ENCODE measurements at regions not wholly inside any gene's neighbourhood (a gene's known extent, or its start where the extent isn't known, plus 50 kb on each side); places are given as distances from the start of the nearest gene placed in this dataset.

DNA sequence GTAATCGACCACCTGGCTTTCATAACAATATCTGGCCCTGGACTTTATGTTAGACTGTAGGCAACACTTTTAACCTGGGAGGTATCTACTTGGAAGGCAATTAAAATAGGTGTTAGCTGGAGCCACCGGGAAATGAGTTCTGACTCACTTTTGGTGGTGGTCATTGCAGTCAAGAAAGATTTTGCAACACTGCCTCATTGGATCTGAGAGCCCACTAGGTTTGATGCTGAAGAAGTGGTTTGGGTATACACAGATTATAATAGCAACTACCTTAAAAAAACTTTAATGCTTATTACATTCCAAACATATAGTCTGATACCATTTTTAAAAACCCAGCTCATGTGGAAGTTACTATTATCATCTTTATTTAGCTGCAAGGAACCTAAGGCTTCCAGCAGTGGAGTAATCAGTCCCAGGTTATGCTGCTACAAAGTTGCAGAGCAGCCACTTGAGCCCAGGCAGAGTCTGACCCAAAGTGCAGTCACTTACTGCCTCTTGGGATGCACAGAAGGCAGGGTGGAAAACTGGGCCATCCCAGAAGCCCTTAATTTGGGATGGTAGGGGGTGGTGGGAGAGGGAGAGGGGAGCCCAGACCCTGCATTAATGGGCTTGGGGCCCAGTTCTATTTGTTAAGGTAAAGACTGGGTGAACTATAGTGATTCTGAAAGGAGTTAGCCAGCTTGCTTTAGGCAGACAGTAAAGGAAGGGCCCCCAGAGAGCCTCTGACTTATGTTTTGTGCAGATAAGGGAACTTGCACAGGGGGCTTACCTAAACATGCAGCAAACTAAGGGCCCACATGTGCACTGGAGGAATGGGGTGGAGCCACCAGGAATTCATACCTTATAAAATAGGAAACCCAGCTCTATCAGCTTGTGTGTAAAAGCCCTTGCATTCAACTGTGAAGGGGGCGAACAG lies 149.4 kb downstream of the SNX19 start:
- no peak for TF ChIP-seq CTCF (conservative IDR thresholded peaks at IDR 0.05; ENCODE audit: low read depth, low read length)
- no peak for DNase-seq (ENCODE audit: low read depth)
- H3K4me3 ChIP-seq (ENCODE audit: low read length) = no peak overlapping the region

DNA sequence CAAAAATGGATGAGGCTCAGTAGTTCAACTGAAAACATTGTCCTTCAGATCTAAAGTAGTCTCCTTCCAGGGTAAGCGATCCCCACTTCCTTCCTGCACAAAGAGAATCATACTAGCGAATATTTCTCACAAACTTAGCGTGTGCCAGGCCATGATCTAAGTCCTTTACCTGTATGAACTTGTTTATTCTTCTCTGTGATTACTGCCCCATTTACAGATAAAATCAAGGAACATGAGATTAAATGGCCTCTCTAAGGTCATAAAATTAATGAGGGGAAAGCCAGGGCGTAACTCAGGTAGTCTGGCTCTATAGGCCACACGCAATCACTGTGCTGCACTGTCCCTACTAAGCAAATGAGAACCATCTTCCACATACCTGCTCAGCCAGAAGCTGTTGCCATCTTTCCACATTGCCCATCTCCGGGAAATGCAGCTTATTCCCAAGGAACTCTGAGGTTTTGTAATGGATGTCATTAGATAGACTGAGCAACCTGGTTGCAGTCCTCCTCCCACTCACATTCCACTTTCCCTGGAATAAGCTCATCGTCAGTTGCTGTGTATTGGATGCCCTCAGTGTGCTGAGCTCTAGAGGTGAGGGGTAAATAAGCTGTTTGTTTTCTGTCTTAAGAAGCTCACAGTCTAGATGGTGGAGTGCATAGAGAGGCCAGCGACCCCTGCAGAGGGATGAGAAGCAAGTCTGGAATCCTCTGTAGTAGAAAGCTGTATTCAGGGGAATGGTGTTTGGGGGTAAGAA lies 146.3 kb downstream of the SNX19 start:
- no peak overlapping the region for H3K4me3 ChIP-seq (ENCODE audit: low read length)
- DNase-seq (ENCODE audit: low read depth) = no peak
- no peak for TF ChIP-seq CTCF (conservative IDR thresholded peaks at IDR 0.05; ENCODE audit: low read depth, low read length)

- no peak overlapping the region for H3K4me3 ChIP-seq (ENCODE audit: low read length)
- DNase-seq (ENCODE audit: low read depth) = no peak
- no peak for TF ChIP-seq CTCF (conservative IDR thresholded peaks at IDR 0.05; ENCODE audit: low read depth, low read length)
These were observed 144.6 kb downstream of the SNX19 start for GRCh38 chr11:130771708-130772107.

DNA sequence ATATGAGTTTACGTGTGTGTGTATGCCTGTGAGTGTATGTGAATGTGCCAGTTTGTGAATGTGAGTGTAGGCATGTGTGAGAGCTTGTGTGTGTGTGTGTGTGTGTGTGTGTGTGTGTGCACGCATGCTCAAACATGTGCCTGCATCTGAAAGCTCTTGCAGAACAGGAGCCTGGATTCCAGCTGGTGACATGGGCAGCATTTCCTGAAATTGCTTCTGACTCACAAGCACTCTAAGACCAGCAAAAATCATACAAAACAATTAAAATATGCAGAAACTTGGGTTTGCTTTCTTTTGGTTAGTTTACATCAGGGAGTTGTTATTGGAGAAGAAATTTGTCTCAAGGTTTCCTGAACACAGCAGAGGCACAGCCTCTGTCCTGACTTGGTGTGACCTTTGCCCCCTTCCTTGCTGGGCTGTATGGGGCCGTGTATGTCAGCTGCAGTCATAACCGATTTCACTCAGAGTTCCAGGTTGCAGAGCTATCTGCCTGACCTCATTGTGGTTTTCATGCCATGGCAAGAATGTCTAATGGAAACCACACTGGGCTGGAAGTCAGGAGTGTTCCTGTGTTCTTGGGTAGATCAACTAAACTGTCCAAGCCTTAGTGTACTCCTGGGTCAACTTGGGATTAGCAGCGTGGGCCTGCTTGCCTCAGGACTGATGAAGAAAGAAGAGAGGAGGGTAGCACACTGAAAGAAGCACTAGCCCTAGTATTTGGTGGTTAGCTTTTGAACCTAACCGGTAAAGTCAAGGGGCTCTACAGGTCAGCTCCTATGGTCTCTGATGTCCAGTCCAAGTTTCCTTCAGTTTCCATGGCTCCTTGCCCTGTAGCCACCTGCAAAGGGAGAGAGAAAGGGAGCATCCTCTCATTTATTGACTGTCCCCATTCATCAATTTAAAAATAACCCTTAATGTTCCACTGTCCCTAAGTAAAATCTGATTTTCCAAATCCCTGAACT lies 143.7 kb downstream of the SNX19 start:
- TF ChIP-seq CTCF (conservative IDR thresholded peaks at IDR 0.05; ENCODE audit: low read depth, low read length) = no peak
- peak; percentile 92 for DNase-seq (ENCODE audit: low read depth)
- no peak overlapping the region for H3K4me3 ChIP-seq (ENCODE audit: low read length)

DNA sequence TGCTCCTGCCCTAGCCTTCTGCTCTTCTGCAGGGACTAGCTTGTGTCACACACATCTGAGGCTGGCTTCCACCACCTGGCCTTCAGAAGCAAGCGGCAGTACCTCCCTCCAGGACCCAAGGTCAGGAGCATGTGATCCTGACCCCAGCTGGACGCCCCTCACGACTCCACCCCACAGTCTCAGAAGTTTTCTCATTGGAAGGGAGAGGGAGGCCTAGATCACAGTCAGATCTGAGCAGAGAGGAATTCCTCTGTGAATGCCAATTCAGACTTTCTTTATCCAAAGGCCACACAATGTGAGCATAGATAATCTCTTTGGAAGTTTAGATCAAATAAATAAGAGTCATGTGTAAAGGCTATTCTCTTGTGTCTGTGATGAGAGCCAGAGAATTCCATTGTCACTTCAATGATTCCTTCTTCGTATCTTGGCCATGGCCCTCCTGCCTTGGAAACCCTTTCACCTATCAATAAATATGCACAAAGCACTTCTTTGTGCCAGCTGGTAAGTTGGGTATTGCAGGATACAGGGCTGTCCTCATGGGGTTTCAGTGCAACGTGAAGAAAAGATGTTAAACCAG lies 142.9 kb downstream of the SNX19 start:
- no peak for TF ChIP-seq CTCF (conservative IDR thresholded peaks at IDR 0.05; ENCODE audit: low read depth, low read length)
- H3K4me3 ChIP-seq (ENCODE audit: low read length) = no peak overlapping the region
- no peak for DNase-seq (ENCODE audit: low read depth)

DNA sequence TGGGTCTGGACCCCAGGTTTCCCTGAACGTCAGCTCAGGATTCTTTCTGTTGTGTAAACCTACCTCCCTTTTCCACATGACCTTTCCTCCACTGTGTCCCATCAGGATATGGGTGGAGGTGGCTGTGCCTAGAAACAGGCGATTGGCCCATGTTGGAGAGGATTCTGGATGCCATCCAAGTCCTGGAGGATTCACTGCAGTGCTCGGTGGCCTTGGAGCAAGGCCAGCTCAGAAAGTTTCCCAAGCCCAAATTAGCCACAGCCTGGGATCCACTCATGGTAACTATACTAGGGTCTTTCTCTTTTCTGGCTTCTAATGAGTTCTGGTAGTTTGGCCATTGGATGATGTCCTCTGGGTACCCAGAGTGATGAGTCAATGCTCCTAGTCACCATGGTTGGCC lies 141.6 kb downstream of the SNX19 start:
- H3K4me3 ChIP-seq (ENCODE audit: low read length) = no peak overlapping the region
- DNase-seq (ENCODE audit: low read depth) = no peak
- TF ChIP-seq CTCF (conservative IDR thresholded peaks at IDR 0.05; ENCODE audit: low read depth, low read length) = no peak
